ENCODE measurements at regions not wholly inside any gene's neighbourhood (a gene's known extent, or its start where the extent isn't known, plus 50 kb on each side); places are given as distances from the start of the nearest gene placed in this dataset.

DNA sequence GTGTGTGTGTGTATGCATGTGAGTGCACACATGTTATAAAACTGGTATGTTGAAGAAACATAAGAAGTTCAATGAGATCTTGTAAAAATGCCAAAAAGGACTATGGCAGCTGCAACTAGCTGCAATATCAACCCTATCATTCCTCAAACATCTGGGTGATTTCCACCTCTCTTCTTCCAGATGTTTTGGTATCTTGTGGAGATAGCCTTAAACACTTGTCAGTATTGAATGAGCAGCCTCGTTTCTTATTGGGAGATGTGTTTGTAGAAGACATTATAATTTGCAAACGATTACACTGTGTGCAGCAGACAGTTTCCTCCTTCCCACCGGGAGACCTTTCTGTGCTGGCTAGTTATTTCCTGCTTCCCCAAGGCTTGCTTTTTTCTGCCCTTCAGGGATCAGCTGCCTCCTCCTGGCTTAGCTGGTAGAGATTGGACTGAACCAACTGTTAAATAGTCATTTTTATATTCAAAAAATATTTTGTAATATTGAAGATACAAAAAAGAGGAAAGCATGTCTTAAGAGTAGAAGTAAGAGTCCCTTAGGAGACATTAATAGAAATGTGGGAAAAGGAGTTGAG is 168.4 kb upstream of the MPDZ start:
- no peak for TF ChIP-seq CTCF (IDR thresholded peaks at IDR 0.05)
- no peak for TF ChIP-seq POLR2A (IDR thresholded peaks at IDR 0.05; ENCODE audit: low read depth)
- no peak for TF ChIP-seq EP300 (IDR thresholded peaks at IDR 0.05)
- no peak for TF ChIP-seq POLR2AphosphoS5 (IDR thresholded peaks at IDR 0.05)

Data from esophagus muscularis mucosa (tissue), 4 donors.